G401 (cell line): ENCODE measurements at regions not wholly inside any gene's neighbourhood (a gene's known extent, or its start where the extent isn't known, plus 50 kb on each side); places are given as distances from the start of the nearest gene placed in this dataset.
A peak's percentile ranks its signal among the peaks of the same experiment; 100 is the strongest.

Experiments
- DNase-seq: peaks from one replicate; pipeline ENCODE4 v3.0.0-alpha.2; 2015; ENCODE audit warnings: low spot score
- in situ Hi-C: cut with HindIII; loops from 2 replicates; pipeline ENCODE4 v1.10.0; 2016; ENCODE audit warnings: low sequenced_read_pairs, mixed read lengths

- no peak for DNase-seq
- in situ Hi-C loops: no loop called here
Measured at GRCh38 chr13:73714522-73714921, 419.7 kb downstream of the KLF12 start.

- DNase-seq: peak; percentile 64
Measured at GRCh38 chr13:73708393-73708985, 425.7 kb downstream of the KLF12 start.

GRCh38 chr13:73704587-73704986, 429.6 kb downstream of the KLF12 start:
- in situ Hi-C loops: no loop called here
- no peak for DNase-seq

More at GRCh38 chr13:73708393-73708985, 425.7 kb downstream of the KLF12 start:
- in situ Hi-C loops: no loop called here

GRCh38 chr13:73703606-73704005, 430.6 kb downstream of the KLF12 start:
- in situ Hi-C loops: no loop called here
- no peak for DNase-seq

GRCh38 chr13:73702419-73703071, 431.7 kb downstream of the KLF12 start:
- in situ Hi-C loops: no loop called here
- DNase-seq: no peak

- DNase-seq: no peak
- in situ Hi-C loops: no loop called here
Measured at GRCh38 chr13:73701160-73701559, 433.0 kb downstream of the KLF12 start.

GRCh38 chr13:73698859-73699258, 435.3 kb downstream of the KLF12 start:
- no peak for DNase-seq
- in situ Hi-C loops: no loop called here

GRCh38 chr13:73697166-73697565, 437.0 kb downstream of the KLF12 start:
- in situ Hi-C loops: no loop called here
- DNase-seq: no peak

GRCh38 chr13:73696713-73697112, 437.5 kb downstream of the KLF12 start:
- in situ Hi-C loops: no loop called here
- DNase-seq: no peak

GRCh38 chr13:73696271-73696670, 437.9 kb downstream of the KLF12 start:
- DNase-seq: no peak
- in situ Hi-C loops: no loop called here

GRCh38 chr13:73695325-73695724, 438.9 kb downstream of the KLF12 start:
- in situ Hi-C loops: no loop called here
- DNase-seq: no peak

GRCh38 chr13:73693215-73693614, 441.0 kb downstream of the KLF12 start:
- no peak for DNase-seq
- in situ Hi-C loops: no loop called here

GRCh38 chr13:73691891-73692290, 442.3 kb downstream of the KLF12 start:
- no peak for DNase-seq
- in situ Hi-C loops: no loop called here

- DNase-seq: no peak
- in situ Hi-C loops: no loop called here
Measured at GRCh38 chr13:73687929-73688328, 446.3 kb downstream of the KLF12 start.

- in situ Hi-C loops: no loop called here
- DNase-seq: no peak
Measured at GRCh38 chr13:73687087-73687486, 447.1 kb downstream of the KLF12 start.

- in situ Hi-C loops: no loop called here
- no peak for DNase-seq
Measured at GRCh38 chr13:73684750-73685149, 449.5 kb downstream of the KLF12 start.

GRCh38 chr13:73684286-73684685, 449.9 kb downstream of the KLF12 start:
- in situ Hi-C loops: no loop called here
- no peak for DNase-seq

GRCh38 chr13:73683746-73684145, 450.5 kb downstream of the KLF12 start:
- no peak for DNase-seq
- in situ Hi-C loops: no loop called here

GRCh38 chr13:73681779-73682178, 452.4 kb downstream of the KLF12 start:
- DNase-seq: no peak
- in situ Hi-C loops: no loop called here

- in situ Hi-C loops: no loop called here
- no peak for DNase-seq
Measured at GRCh38 chr13:73681015-73681414, 453.2 kb downstream of the KLF12 start.

GRCh38 chr13:73677048-73677601, 457.1 kb downstream of the KLF12 start:
- in situ Hi-C loops: no loop called here
- no peak for DNase-seq
